Esophagus squamous epithelium (tissue), 4 donors: ENCODE measurements at regions not wholly inside any gene's neighbourhood (a gene's known extent, or its start where the extent isn't known, plus 50 kb on each side); places are given as distances from the start of the nearest gene placed in this dataset.
"Not testable (repeated sequence)": the region's sequence is repeated elsewhere in the genome, so short reads cannot be mapped to it uniquely, and the experiment has no call there.

ENCODE experiments used
- POLR2A ChIP-seq, 4 donors: fragments of 450-650 bp; IDR thresholded peaks; one replicate each; pipeline ENCODE4 v1.6.1; 2017; ENCODE audit warnings: antibody characterized with exemption in 4 of 4, mild to moderate bottlenecking in 4 of 4, moderate library complexity in 3 of 4
- TF ChIP-seq, protein P1 (sequence below), 6 experiments: fragments of 450-650 bp in 4 of 6; fragments of 200-600 bp in 2 of 6; sonication (generic) in 2 of 6; IDR thresholded peaks; one replicate each; pipeline ENCODE4 v1.5.1; 2016 to 2019; ENCODE audit warnings: antibody characterized with exemption in 6 of 6, mild to moderate bottlenecking in 4 of 6, moderate library complexity in 4 of 6

DNA sequence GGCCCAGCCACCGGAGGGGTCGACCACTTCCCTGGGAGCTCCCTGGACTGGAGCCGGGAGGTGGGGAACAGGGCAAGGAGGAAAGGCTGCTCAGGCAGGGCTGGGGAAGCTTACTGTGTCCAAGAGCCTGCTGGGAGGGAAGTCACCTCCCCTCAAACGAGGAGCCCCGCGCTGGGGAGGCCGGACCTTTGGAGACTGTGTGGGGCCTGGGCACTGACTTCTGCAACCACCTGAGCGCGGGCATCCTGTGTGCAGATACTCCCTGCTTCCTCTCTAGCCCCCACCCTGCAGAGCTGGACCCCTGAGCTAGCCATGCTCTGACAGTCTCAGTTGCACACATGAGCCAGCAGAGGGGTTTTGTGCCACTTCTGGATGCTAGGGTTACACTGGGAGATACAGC, 50.5 kb upstream of the IQSEC3 start:
- TF ChIP-seq, protein P1, sequence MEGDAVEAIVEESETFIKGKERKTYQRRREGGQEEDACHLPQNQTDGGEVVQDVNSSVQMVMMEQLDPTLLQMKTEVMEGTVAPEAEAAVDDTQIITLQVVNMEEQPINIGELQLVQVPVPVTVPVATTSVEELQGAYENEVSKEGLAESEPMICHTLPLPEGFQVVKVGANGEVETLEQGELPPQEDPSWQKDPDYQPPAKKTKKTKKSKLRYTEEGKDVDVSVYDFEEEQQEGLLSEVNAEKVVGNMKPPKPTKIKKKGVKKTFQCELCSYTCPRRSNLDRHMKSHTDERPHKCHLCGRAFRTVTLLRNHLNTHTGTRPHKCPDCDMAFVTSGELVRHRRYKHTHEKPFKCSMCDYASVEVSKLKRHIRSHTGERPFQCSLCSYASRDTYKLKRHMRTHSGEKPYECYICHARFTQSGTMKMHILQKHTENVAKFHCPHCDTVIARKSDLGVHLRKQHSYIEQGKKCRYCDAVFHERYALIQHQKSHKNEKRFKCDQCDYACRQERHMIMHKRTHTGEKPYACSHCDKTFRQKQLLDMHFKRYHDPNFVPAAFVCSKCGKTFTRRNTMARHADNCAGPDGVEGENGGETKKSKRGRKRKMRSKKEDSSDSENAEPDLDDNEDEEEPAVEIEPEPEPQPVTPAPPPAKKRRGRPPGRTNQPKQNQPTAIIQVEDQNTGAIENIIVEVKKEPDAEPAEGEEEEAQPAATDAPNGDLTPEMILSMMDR (IDR thresholded peaks at IDR 0.05): not testable (repeated sequence)
- not testable (repeated sequence) for TF ChIP-seq POLR2A (IDR thresholded peaks at IDR 0.05)
